ENCODE measurements at regions not wholly inside any gene's neighbourhood (a gene's known extent, or its start where the extent isn't known, plus 50 kb on each side); places are given as distances from the start of the nearest gene placed in this dataset.

DNA sequence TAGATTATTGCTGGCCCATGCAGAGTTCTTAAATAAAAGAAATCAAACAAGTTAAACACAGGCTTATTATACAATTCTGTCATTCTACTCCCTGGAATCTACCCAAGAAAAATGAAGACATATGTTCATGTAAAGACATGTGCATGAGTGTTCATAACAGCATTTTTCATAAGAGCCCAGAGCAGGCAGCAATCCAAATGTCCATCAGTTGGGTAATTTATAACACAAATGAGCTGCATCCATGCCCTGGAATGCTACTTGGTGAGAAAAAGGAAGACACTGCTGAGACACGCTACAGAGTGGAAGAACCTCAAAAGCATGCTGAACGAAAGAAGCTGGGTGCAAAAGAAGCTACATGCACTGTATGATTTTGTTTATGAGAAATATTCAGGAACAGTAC, 342.6 kb downstream of the TCERG1L start:
- Histone ChIP-seq H3K36me3 (no peaks in the 10 kb centered on the region), H3K4me3 (no peak overlapping the region), H3K27me3 (no peaks in the 10 kb centered on the region), H3K9me3 (no peaks in the 10 kb centered on the region), H3K27ac (no peak overlapping the region), H3K9ac (ENCODE audit: low read depth in 2 of 2, low read length in 2 of 2) (no peak overlapping the region), H3K4me1 (no peaks in the 10 kb centered on the region)
- DNase-seq = no peak
- intact Hi-C loops (cut with DNase I) = no loop called here
- TF ChIP-seq, protein P1, sequence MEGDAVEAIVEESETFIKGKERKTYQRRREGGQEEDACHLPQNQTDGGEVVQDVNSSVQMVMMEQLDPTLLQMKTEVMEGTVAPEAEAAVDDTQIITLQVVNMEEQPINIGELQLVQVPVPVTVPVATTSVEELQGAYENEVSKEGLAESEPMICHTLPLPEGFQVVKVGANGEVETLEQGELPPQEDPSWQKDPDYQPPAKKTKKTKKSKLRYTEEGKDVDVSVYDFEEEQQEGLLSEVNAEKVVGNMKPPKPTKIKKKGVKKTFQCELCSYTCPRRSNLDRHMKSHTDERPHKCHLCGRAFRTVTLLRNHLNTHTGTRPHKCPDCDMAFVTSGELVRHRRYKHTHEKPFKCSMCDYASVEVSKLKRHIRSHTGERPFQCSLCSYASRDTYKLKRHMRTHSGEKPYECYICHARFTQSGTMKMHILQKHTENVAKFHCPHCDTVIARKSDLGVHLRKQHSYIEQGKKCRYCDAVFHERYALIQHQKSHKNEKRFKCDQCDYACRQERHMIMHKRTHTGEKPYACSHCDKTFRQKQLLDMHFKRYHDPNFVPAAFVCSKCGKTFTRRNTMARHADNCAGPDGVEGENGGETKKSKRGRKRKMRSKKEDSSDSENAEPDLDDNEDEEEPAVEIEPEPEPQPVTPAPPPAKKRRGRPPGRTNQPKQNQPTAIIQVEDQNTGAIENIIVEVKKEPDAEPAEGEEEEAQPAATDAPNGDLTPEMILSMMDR (IDR thresholded peaks at IDR 0.05) = no peak

DNA sequence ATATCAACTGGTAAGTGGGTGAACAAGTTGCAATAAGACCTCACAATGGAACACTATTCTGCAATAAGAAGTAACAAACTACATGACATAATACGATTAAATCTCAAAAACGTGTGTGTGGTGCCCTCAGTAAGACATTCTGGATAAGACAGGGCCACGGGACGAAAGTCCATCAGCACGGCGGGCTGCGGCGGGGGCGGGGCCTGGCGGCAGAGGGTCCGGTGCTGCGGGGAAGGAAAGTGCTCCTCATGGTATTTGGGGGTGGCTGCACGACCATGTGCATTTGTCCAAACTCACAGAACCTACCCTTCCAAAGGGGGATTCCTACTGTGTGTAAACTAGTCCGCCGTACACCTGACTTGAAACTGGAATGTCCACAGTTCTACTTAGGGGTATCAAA, 341.8 kb downstream of the TCERG1L start:
- no peak for DNase-seq
- intact Hi-C loops (cut with DNase I) = no loop called here
- no peaks in the 10 kb centered on the region for H3K36me3 ChIP-seq

DNA sequence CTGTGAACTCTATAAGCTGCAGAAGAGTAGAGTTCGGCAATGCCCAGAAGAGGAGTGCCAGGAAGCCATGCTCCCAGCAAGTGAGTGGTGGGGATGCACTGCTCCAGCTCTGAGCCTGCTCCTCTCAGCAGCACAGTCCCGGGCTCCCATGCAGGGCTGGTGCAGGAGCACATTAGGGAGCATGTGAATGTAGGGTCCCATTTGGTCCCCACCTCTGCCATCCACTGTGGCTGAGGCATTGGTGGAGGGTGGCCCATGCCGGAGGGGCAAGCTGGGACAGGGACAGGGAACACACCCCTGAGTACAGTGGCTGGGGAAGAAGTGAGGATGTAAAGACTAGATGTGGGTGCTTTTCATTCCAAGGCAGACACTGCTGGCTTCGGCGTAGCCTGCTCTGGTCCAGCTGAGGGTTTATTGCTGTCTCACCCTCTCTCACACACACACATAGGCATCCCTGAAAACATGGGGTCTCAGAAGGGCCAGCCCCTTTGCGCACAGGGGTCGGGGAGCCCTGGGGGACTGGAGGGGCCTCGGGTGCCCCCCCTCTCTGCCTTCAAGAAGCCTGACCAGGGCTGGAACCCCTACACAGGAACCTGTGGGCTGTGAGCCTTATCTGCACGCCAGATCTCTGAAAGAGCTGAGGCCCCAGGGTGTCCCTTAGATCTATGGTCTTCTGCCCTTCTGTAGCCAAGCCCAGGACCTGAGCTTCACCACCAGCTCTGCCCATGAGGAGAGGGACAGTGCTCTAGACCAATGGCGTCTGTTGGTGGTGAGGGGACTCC, 341.0 kb downstream of the TCERG1L start:
- H3K27me3 ChIP-seq = no peaks in the 10 kb centered on the region
- no peak overlapping the region for H3K27ac ChIP-seq
- H3K4me3 ChIP-seq = no peak overlapping the region
- H3K9me3 ChIP-seq = no peaks in the 10 kb centered on the region
- H3K9ac ChIP-seq (ENCODE audit: low read depth in 2 of 2, low read length in 2 of 2) = no peak overlapping the region
- intact Hi-C loops (cut with DNase I) = no loop called here
- H3K4me1 ChIP-seq = no peaks in the 10 kb centered on the region
- H3K36me3 ChIP-seq = no peaks in the 10 kb centered on the region
- TF ChIP-seq, protein P1 (IDR thresholded peaks at IDR 0.05) = no peak
- no peak for DNase-seq

More for the DNA sequence above, 341.8 kb downstream of the TCERG1L start:
- Histone ChIP-seq H3K27me3 (no peaks in the 10 kb centered on the region), H3K4me1 (no peaks in the 10 kb centered on the region), H3K9me3 (no peaks in the 10 kb centered on the region), H3K27ac (no peak overlapping the region), H3K4me3 (no peak overlapping the region), H3K9ac (ENCODE audit: low read depth in 2 of 2, low read length in 2 of 2) (no peak overlapping the region)
- TF ChIP-seq, protein P1 (IDR thresholded peaks at IDR 0.05) = no peak

DNA sequence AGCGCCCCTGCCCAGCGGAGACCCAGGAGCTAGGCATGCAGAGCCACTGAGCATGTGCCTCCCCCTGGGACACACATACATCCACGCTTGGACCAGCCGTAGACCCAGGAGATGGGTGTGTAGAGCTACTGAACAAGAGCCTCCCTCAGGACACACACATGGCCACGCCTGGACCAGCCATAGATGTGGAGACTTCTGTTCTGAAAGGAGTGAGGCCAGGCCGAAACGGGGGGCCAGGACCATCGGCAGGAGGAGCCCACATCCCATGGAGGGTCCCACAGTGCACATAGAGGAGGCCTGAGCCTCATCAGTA, 340.4 kb downstream of the TCERG1L start:
- Histone ChIP-seq H3K9me3 (no peaks in the 10 kb centered on the region), H3K4me3 (no peak overlapping the region), H3K4me1 (no peaks in the 10 kb centered on the region), H3K36me3 (no peaks in the 10 kb centered on the region), H3K27ac (no peak overlapping the region), H3K27me3 (no peaks in the 10 kb centered on the region), H3K9ac (ENCODE audit: low read depth in 2 of 2, low read length in 2 of 2) (no peak overlapping the region)
- intact Hi-C loops (cut with DNase I) = no loop called here
- DNase-seq = no peak
- TF ChIP-seq, protein P1 (IDR thresholded peaks at IDR 0.05) = no peak

DNA sequence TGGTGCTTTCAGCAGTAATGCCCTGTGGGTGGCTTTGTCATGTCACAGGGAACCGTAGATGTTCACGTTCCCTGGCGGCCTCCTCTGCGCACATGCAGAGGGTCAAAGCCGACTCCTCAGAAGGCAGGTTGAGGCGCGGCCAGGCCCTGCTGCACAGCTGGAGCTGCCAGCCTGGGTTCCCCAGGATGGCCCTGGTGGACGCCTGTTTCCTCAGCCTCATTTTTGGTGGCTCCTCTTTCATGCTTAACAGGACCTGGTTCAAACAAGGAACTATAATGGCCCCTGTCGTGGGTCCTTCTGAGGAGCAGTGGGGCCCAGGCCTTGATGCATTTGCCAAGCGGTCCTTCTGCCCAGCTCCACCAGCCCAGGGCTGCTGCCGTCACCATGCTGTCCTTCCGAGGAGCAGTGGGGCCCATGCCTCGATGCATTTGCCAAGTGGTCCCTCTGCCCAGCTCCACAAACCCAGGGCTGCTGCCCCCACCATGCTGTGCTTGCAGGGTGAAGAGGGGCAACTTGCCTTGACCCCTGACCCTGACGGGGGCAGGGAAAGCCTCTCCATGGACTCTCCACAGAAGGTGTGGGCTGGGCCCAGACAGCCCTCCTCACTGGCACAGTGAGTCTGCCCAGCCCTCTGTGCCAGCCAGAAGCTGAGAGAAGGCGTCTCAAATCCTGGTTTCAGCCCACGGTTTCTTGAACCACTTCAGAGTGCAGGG, 338.2 kb downstream of the TCERG1L start:
- Histone ChIP-seq H3K9me3 (no peaks in the 10 kb centered on the region), H3K27me3 (no peaks in the 10 kb centered on the region), H3K27ac (no peak overlapping the region), H3K9ac (ENCODE audit: low read depth in 2 of 2, low read length in 2 of 2) (no peak overlapping the region), H3K4me3 (no peak overlapping the region), H3K36me3 (no peaks in the 10 kb centered on the region), H3K4me1 (no peaks in the 10 kb centered on the region)
- TF ChIP-seq, protein P1 (IDR thresholded peaks at IDR 0.05) = no peak
- intact Hi-C loops (cut with DNase I) = no loop called here
- DNase-seq = no peak
